Right atrium auricular region (tissue), 2 donors: ENCODE measurements at regions not wholly inside any gene's neighbourhood (a gene's known extent, or its start where the extent isn't known, plus 50 kb on each side); places are given as distances from the start of the nearest gene placed in this dataset.

Experiments
- DNase-seq: peaks from one replicate; pipeline ENCODE4 v3.0.0-alpha.2; 2019; ENCODE audit warnings: low spot score
- H3K27ac ChIP-seq, 2 donors: fragments of 200-600 bp; sonication (generic); 1 replicate in 1 of 2; 2 replicates in 1 of 2; pipeline ENCODE4 v1.5.1; 2016 to 2019
- H3K27me3 ChIP-seq, 2 donors: fragments of 200-600 bp; sonication (generic); one replicate each; pipeline versions ENCODE4 v1.5.1 to v1.6.0; 2017 to 2019
- H3K36me3 ChIP-seq: fragments of 200-600 bp; sonication (generic); one replicate; pipeline ENCODE4 v1.5.1; 2016
- H3K4me1 ChIP-seq, 2 donors: fragments of 200-600 bp; sonication (generic); one replicate each; pipeline versions ENCODE4 v1.5.1 to v1.6.0; 2017 to 2019
- H3K4me3 ChIP-seq, 2 donors: fragments of 200-600 bp; sonication (generic); 1 replicate in 1 of 2; 2 replicates in 1 of 2; pipeline ENCODE4 v1.5.1; 2017 to 2019; ENCODE audit warnings: mild to moderate bottlenecking in 1 of 2, moderate library complexity in 1 of 2
- H3K9me3 ChIP-seq, 2 donors: fragments of 200-600 bp; sonication (generic); one replicate each; pipeline ENCODE4 v1.5.1; 2019
- TF ChIP-seq, protein P1 (sequence below), 2 donors: fragments of 200-600 bp; sonication (generic); IDR thresholded peaks; one replicate each; pipeline ENCODE4 v1.5.1; 2019; ENCODE audit warnings: antibody characterized with exemption in 2 of 2

DNA sequence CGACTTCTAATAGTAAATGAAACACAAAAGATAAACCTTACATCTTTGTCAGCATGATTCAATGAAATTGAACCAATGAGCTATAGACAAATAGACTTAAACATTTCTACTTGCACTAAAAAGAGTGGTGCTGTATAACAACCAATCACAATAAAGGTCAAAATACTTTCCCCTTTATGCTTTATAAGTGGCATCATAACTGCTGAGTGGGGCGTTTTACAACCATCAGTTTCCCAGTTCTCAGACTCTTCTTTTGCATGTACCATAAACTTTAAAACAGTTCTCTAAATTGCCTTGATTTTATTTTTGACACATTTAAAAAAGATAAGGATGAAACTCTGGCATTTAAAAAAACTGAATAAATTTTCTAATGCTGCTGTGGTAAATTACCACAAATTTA, 356.2 kb downstream of the NNT start:
- Histone ChIP-seq H3K27ac (no peak overlapping the region), H3K4me1 (no peaks in the 10 kb centered on the region), H3K4me3 (no peak overlapping the region), H3K9me3 (no peaks in the 10 kb centered on the region), H3K36me3 (no peaks in the 10 kb centered on the region), H3K27me3 (no peaks in the 10 kb centered on the region)
- no peak for DNase-seq
- TF ChIP-seq, protein P1, sequence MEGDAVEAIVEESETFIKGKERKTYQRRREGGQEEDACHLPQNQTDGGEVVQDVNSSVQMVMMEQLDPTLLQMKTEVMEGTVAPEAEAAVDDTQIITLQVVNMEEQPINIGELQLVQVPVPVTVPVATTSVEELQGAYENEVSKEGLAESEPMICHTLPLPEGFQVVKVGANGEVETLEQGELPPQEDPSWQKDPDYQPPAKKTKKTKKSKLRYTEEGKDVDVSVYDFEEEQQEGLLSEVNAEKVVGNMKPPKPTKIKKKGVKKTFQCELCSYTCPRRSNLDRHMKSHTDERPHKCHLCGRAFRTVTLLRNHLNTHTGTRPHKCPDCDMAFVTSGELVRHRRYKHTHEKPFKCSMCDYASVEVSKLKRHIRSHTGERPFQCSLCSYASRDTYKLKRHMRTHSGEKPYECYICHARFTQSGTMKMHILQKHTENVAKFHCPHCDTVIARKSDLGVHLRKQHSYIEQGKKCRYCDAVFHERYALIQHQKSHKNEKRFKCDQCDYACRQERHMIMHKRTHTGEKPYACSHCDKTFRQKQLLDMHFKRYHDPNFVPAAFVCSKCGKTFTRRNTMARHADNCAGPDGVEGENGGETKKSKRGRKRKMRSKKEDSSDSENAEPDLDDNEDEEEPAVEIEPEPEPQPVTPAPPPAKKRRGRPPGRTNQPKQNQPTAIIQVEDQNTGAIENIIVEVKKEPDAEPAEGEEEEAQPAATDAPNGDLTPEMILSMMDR (IDR thresholded peaks at IDR 0.05), result no peak

DNA sequence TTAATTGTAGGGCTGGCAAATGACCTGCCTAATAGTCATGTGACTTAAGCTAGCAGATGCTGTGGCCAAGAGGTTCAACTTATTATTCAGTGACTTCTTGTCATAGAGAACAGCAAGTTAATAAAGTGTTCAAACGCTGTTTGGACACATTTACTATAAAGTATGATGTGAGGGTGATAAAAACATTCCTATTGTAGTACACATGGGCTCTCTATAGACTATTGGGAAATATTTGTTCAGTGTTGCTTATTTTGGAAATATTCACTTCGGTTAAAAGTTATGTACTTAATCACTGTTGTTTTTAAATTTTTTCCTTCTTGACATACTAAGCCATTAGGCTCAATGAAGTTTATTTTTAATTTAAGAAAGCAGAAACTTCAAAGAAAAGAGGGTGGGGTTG, 345.0 kb downstream of the NNT start:
- H3K27ac ChIP-seq, result no peak overlapping the region
- no peak overlapping the region for H3K4me3 ChIP-seq
- TF ChIP-seq, protein P1 (IDR thresholded peaks at IDR 0.05), result no peak
- H3K27me3 ChIP-seq, result no peaks in the 10 kb centered on the region
- DNase-seq, result no peak
- H3K9me3 ChIP-seq, result no peaks in the 10 kb centered on the region
- H3K36me3 ChIP-seq, result no peaks in the 10 kb centered on the region
- no peaks in the 10 kb centered on the region for H3K4me1 ChIP-seq

DNA sequence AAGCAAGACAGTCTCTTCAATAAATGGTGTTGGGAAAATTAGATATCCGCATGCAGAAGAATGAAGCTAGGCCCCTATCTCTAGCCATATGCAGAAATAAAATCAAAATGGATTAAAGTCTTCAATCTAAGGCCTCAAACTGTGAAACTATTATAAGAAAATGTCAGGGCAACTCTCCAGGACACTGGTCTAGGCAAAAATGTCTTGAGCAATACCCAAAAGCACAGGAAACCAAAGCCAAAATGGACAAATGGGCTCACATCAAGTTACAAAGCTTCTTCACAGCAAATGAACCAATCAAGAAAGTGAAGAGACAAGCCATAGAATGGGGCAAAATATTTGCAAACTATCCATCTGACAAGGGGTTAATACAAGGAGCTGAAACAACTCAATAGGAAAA, 338.8 kb downstream of the NNT start:
- no peak overlapping the region for H3K27ac ChIP-seq
- no peak overlapping the region for H3K4me3 ChIP-seq
- no peaks in the 10 kb centered on the region for H3K4me1 ChIP-seq

DNA sequence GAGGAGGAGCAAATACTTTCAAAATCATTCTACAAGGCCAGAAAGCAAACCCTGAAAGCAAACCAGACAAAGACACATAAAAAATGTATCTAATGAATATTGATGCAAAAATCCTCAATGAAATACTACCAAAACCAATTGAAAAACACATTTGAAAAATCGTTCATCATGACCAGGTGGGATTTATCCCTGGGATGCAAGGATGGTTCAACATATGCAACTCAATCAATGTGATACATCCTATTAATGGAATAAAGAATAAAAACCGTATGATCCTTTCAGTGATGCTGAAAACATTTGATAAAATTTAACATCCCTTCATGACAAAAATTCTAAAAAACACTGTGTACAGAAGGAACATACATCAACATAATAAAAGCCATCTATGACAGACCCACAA, 337.6 kb downstream of the NNT start:
- H3K36me3 ChIP-seq, result no peaks in the 10 kb centered on the region
- DNase-seq, result no peak
- H3K27me3 ChIP-seq, result no peaks in the 10 kb centered on the region
- H3K4me1 ChIP-seq, result no peaks in the 10 kb centered on the region
- H3K4me3 ChIP-seq, result no peak overlapping the region
- peaks cover 0 to 11% of the 10 kb centered on the region in 2 donors for H3K9me3 ChIP-seq
- no peak overlapping the region for H3K27ac ChIP-seq
- TF ChIP-seq, protein P1 (IDR thresholded peaks at IDR 0.05), result no peak

More for the DNA sequence above, 338.8 kb downstream of the NNT start:
- DNase-seq, result no peak
- Histone ChIP-seq H3K27me3 (no peaks in the 10 kb centered on the region), H3K36me3 (no peaks in the 10 kb centered on the region), H3K9me3 (peaks cover 0 to 11% of the 10 kb centered on the region in 2 donors)
- TF ChIP-seq, protein P1 (IDR thresholded peaks at IDR 0.05), result no peak

DNA sequence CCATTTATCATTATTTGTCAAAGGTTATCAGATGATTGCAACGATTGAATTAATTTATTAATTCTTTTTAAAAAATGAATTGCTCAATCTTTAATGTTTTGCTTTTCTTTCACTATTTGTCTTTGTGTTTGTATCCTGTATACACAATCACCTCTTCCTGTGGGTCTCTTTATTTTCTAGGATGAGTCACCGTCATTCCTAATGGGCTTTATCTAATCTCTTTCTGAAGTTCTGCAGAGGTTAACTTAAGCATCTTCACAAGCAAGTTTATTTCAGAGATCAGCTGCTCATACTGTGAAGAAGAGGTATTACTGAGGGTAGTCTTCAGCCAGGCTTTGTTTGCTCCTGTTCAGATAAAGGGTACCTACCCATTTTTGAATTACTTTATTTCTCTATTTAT, 323.9 kb downstream of the NNT start:
- no peaks in the 10 kb centered on the region for H3K36me3 ChIP-seq
- no peak for DNase-seq
- TF ChIP-seq, protein P1 (IDR thresholded peaks at IDR 0.05), result no peak
- no peaks in the 10 kb centered on the region for H3K4me1 ChIP-seq
- no peak overlapping the region for H3K4me3 ChIP-seq
- H3K9me3 ChIP-seq, result peaks cover 0 to 3% of the 10 kb centered on the region in 2 donors
- no peak overlapping the region for H3K27ac ChIP-seq
- H3K27me3 ChIP-seq, result no peaks in the 10 kb centered on the region

DNA sequence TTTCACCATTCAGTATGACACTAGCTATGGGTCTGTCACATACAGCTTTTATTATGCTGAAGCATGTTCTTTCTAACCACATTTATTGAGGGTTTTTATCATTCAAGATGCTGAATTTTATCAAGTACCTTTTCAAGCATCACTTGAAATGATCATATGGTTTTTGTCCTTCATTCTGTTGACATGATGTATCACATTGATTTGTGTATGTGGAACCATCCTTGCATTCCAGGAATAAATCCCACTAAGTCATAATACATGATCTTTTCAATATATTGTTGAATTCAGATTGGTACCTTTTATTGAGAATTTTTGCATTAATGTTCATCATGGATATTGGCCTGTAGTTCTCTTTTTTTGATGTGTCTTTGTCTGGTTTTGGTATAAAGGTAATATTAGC, 317.4 kb downstream of the NNT start:
- Histone ChIP-seq H3K9me3 (peaks cover 0 to 19% of the 10 kb centered on the region in 2 donors), H3K27ac (no peak overlapping the region), H3K4me3 (no peak overlapping the region), H3K4me1 (no peaks in the 10 kb centered on the region), H3K36me3 (no peaks in the 10 kb centered on the region), H3K27me3 (no peaks in the 10 kb centered on the region)
- no peak for DNase-seq
- TF ChIP-seq, protein P1 (IDR thresholded peaks at IDR 0.05), result no peak
